M059J (cell line): ENCODE measurements at regions not wholly inside any gene's neighbourhood (a gene's known extent, or its start where the extent isn't known, plus 50 kb on each side); places are given as distances from the start of the nearest gene placed in this dataset.

Source experiments
- DNase-seq: peaks from one replicate; pipeline ENCODE4 v3.0.0-alpha.2; 2012; ENCODE audit warnings: low read depth

DNA sequence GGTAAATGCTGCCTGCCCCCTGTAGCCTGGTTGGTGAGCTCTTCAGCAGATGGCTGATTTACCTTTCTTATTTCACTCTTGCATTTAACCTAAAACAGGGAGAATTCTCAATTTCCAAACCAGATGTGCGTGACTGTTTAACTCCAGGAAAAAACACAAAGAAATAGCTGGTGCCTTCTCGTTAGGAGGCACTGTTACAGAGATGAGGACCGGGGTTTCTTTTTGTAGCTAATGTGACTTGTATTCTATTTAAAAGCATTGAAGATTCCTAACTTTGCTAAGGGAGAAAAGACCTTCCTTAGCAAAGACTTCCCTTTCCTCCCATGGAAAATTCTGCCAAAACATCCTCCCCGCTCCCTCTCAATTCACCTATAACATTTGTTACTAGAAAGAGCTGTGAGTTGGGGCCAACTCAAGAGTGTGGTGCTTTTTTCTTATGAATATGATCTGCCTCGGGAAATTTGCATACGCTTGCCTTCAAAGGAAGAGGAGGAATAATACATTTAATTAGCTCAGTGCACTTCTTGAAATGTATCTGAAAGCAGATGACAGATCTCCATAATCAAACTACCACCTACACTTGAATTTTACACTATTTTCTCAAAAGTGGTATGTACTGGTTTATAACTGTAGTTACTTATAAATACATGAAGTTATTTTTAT lies 102.0 kb upstream of the ARID2 start:
- DNase-seq = no peak

DNA sequence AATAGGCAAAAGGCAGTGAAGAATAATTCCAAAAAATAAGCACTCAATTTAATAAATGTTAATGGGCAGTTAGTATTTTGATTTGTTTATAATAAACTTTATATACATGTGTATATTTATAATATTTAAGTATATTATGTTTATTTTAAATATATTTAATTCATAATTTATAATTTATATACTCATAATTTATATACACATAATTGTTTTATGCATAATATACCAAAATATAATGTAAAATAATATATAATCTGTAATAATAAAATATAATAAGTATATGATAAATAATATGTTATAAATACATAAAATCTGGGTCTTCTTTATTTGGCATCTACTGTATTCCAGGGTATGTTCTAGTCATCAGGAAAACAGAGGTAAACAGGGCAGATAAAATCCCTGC lies 100.2 kb upstream of the ARID2 start:
- no peak for DNase-seq

DNA sequence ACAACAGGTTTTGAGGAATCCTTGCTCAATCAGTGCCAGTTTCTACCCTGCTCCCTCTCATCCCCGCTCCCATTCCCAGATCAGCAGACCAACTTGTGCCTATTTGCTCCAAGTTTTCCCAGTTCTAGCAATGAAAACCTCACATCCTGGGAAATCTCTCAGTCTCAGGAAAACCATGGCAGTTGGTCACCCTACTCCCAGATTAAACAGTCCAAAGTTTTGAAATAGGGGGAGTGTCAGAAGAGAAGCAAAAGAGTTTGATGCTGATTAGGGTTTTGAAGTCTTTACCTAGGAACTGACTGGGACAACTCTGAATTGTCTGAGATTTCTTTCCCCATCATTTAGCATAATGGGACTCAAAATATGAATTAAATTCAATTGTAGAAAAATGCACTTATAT lies 95.8 kb upstream of the ARID2 start:
- no peak for DNase-seq

- DNase-seq = no peak
Observed at GRCh38 chr12:45634273-45634917, 95.1 kb upstream of the ARID2 start.

- no peak for DNase-seq
Observed at GRCh38 chr12:45637242-45637641, 92.3 kb upstream of the ARID2 start.

DNA sequence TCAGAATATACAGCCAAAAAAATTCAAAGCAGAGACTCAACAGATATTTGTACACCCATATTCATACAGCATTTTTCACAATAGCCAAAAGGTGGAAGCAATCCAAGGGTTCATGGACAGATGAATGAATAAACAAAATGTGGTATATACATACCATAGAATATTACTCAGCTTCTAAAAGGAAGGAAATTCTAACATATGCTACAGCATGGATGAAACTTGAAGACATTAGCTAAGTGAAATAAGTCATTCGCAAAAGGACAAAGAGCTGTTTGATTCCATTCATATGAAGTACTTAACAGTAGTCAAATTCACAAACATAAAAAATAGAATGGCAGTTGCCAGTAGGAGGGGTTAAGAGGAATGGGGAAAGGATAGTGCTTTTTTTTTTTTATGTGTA lies 91.8 kb upstream of the ARID2 start:
- peak; percentile 3 for DNase-seq

- DNase-seq = no peak
Observed at GRCh38 chr12:45638386-45638785, 91.1 kb upstream of the ARID2 start.

GRCh38 chr12:45644541-45644940 lies 85.0 kb upstream of the ARID2 start:
- peak; percentile 22 for DNase-seq

DNA sequence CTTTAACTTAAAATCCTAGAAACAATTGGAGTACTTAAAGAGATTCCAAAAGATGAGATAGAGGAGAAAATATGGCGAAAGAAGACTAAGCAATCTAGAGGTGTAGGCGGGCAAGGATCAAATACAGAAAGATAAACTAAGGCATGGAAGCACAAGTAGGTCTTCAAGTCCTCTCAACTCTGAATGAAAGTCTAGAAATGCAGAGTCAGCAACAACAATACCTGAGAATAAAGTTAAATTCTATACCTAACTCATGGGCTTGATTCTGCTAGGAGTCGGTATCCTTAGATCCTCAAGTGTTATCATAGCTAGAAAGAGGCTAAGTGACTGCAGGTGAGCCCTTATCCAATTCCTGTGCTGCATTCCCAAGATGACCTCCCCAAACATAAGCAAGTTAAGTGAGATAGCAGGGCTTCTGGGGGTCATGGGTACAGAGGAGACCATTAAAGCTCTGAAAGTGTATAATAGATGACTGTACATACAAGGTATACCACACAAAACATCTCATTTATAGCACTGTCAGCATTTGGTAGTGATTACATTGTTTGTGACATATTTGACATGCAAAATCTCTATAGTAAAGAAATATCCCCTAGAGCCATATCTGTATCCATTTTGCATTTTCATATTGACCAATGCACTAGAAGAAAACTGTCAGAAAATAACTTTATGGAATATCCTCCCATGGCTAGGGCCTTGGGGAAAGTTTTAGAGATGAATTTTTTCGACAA lies 82.5 kb upstream of the ARID2 start:
- no peak for DNase-seq

DNA sequence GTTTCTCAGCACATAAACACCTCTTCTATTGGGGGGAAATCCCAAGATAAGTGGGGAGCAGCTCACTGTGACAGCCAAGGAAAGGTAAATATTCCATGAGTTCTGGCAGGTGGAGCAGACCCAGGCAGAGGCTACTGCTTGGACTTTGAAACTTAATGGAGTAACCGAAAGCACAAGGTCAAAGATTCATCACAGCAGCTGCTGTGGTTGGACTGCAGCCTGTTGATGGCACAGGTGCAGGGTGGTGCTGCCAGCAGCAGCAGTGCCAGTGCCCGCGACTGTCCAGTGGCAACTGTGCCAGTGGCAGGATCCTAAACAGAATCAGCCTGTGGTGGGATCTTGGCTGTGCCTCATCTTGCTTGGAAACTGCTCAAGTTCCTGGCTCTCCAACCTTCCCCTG lies 81.4 kb upstream of the ARID2 start:
- DNase-seq = no peak

- no peak for DNase-seq
Observed at GRCh38 chr12:45651029-45651428, 78.5 kb upstream of the ARID2 start.

DNA sequence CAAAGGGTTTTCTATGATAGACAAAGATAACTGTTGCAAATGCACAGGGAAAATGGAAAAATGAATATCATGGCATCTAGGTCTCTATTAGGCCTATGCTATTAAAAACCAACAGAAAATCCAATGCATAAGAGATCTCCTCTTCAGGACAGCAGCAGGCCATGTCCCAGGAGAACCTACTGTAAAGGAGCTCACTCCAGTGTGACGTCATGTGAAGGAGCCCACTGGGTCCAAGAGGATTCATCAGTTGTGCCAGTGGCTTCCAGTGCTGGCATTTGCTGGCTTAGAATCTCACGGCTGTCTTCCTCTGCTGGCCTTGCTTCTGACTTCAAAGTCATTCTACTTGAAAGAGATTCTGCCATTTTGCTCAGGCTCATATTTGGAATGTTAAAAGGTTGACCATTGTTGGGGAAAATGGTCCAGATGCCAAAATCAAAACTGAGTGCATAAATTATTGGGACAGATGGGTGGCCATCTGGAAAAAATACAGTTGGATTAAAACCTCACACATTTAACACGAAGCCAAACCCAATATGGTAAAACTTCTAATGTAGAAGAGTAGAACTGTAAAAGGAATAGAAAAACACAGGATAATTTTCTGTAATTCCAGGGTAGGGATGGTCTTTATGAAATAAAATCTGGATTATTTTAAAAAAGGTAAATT lies 75.4 kb upstream of the ARID2 start:
- no peak for DNase-seq

GRCh38 chr12:45655186-45655585 lies 74.3 kb upstream of the ARID2 start:
- DNase-seq = peak; percentile 37

GRCh38 chr12:45655743-45656142 lies 73.8 kb upstream of the ARID2 start:
- DNase-seq = no peak

- no peak for DNase-seq
Observed at GRCh38 chr12:45658020-45658419, 71.5 kb upstream of the ARID2 start.

DNA sequence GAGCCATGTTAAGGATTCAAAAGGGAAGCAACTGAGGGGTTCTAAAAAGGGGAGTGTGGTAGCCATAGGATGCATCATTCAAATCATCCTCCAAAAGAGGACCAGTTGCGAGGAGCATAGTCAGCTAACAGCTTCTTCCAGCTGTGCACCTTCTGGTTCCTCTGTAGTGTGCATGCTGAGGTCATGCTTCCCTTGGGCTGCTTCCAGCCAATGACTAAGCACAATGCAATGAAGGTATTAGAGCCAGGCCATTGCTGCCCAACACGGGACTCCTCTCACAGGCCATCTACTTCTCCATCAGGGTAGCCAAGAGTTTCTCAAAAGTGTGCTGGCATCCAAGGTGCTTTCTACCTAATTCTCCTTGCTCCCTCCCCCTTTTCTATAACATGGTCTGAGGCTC lies 69.2 kb upstream of the ARID2 start:
- peak; percentile 82 for DNase-seq

DNA sequence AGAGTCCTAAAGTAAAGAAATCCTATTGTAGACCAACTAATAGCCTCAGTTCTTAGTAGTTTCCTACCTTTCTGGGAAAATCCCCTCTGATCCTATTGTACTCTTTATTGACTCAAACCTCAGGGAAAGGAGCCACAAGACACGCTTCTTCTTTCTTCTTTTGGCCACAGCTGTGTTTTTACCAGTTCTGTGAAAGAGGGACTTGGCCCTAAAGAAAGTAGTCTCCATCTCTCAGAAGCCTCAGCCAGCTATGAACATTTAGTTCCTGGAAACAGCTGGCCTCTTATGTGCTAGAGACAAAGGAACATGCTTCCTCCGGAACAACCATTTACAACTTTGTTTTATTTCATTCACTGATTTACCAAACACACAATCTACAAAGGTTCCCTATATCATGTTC lies 66.1 kb upstream of the ARID2 start:
- DNase-seq = no peak

DNA sequence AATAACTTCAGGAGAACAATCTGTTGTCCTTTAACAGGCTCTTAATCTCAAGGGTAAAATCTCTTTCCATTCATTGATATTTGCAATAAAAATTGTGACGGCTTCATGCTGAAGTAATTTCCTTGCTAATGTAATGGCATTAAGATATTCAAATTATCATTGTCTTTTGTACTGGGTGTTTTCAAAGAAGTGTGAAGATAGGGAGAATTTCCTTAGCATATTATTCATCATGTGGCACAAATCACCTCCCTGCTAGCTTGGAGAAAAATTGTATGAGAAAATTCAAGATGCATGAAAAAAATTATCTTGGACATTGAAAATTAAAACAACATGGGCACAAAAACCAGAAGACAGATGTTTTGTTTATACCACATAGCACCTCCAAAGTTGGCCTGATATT lies 63.6 kb upstream of the ARID2 start:
- DNase-seq = no peak

GRCh38 chr12:45666396-45666795 lies 63.1 kb upstream of the ARID2 start:
- DNase-seq = no peak

DNA sequence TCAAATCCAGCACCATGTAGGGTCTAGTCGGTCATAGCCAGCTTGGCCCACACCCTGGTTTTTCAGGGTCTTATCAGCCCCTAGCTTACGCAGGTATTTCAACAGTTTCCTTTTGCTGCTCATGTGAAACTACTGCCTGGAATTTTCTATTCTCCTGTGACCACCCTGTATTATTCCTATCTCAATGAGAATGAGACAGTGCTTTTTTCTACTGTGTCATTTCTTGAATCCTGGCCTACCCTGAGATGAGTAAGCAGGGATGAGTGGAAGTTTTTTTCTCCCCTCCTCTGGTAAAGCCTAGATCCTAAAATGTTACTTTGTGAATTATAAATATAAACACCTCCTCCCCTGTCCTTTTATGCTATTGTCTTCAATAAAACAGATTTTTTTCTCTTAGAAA lies 62.7 kb upstream of the ARID2 start:
- DNase-seq = no peak

- DNase-seq = no peak
Observed at GRCh38 chr12:45667761-45668160, 61.7 kb upstream of the ARID2 start.

GRCh38 chr12:45668641-45669040 lies 60.9 kb upstream of the ARID2 start:
- no peak for DNase-seq

DNA sequence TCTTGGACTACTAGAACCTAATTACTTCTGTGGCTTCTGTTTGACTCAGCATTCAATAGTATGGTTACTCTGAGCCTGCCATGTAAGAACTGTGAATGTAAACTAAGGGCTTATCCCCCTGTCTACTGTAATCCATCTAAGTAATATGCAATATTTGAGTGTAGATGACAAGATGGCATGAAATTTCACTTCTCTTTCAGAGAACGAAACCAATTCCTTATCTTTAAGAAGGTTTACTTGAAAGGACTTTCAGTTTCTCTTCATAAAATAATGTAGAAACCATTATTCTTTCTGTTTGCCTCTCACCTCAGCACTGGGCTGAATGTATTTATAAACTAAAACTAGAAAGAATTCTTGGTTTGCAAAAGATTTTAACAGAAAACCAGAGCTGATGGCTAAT lies 60.4 kb upstream of the ARID2 start:
- peak; percentile 33 for DNase-seq
